Body of pancreas (tissue), 4 donors: ENCODE measurements at regions not wholly inside any gene's neighbourhood (a gene's known extent, or its start where the extent isn't known, plus 50 kb on each side); places are given as distances from the start of the nearest gene placed in this dataset.

Source experiments
- ATAC-seq: fragments of 150-250 bp; one replicate; pipeline ENCODE4 v1.9.1; 2016
- DNase-seq, 4 donors: peaks; one replicate each; pipeline ENCODE4 v3.0.0-alpha.2; 2019
- H3K27ac ChIP-seq, 4 donors: fragments of 200-600 bp; sonication (generic); 1 replicate in 3 of 4; 2 replicates in 1 of 4; pipeline versions ENCODE4 v1.5.1 to v1.6.1; 2016 to 2019; ENCODE audit warnings: mild to moderate bottlenecking in 1 of 4, mixed read lengths in 1 of 4, moderate library complexity in 1 of 4
- H3K27me3 ChIP-seq, 2 donors: fragments of 200-600 bp; sonication (generic); one replicate each; pipeline ENCODE4 v1.6.0; 2016; ENCODE audit warnings: mild to moderate bottlenecking in 1 of 2
- H3K36me3 ChIP-seq, 2 donors: fragments of 200-600 bp; sonication (generic); replicated peaks in 1 of 2; 2 replicates each; pipeline ENCODE4 v1.5.1; 2016; ENCODE audit warnings: low read depth in 2 of 2; ENCODE audit not compliant: insufficient read depth in 1 of 2
- H3K4me1 ChIP-seq: fragments of 200-600 bp; sonication (generic); one replicate; pipeline ENCODE4 v1.6.0; 2016
- H3K4me3 ChIP-seq, 2 donors: fragments of 200-600 bp; sonication (generic); 1 replicate in 1 of 2; 2 replicates in 1 of 2; pipeline ENCODE4 v1.5.1; 2016 to 2019
- H3K9me3 ChIP-seq, 3 donors: fragments of 200-600 bp; sonication (generic); 1 replicate in 2 of 3; 2 replicates in 1 of 3; pipeline ENCODE4 v1.5.1; 2016
- CTCF ChIP-seq, 7 experiments: fragments of 450-650 bp in 4 of 7; fragments of 200-600 bp in 3 of 7; sonication (generic) in 3 of 7; IDR thresholded peaks; one replicate each; pipeline ENCODE4 v1.5.1; 2016 to 2019; ENCODE audit warnings: antibody characterized with exemption in 7 of 7
- POLR2A ChIP-seq, 3 donors: fragments of 450-650 bp; IDR thresholded peaks; one replicate each; pipeline ENCODE4 v1.6.1; 2016; ENCODE audit warnings: antibody characterized with exemption in 3 of 3, mild to moderate bottlenecking in 2 of 3
- WGBS, 2 donors: methylation state at CpG; one replicate each; pipeline ENCODE4 v1.1.5; 2017; 5-methylcytosine and 5-hydroxymethylcytosine counted together
- intact Hi-C: fragments of 100-400 bp; cut with DNase I; formaldehyde crosslinking; loops from one replicate; pipeline ENCODE4 v1.15.1; 2023

GRCh38 chr12:86774841-86775388 lies 518.7 kb upstream of the MGAT4C start:
- DNase-seq (no peak), ATAC-seq (no peak)
- Histone ChIP-seq H3K27me3 (no peaks in the 10 kb centered on the region), H3K36me3 (no peaks in the 10 kb centered on the region), H3K4me3 (no peak overlapping the region), H3K4me1 (no peaks in the 10 kb centered on the region), H3K27ac (no peak overlapping the region), H3K9me3 (no peaks in the 10 kb centered on the region)
- 64 to 93% methylated on average over 1 of the region's 1 CpG for WGBS, 2 donors
- no peak for TF ChIP-seq POLR2A (IDR thresholded peaks at IDR 0.05)
- no peak for TF ChIP-seq CTCF (IDR thresholded peaks at IDR 0.05)
- intact Hi-C loops = no loop called here

GRCh38 chr12:86772696-86773095 lies 516.5 kb upstream of the MGAT4C start:
- H3K9me3 ChIP-seq = no peaks in the 10 kb centered on the region
- intact Hi-C loops = no loop called here
- no peak overlapping the region for H3K4me3 ChIP-seq
- 58 to 64% methylated on average over 2 of the region's 2 CpGs for WGBS, 2 donors
- no peaks in the 10 kb centered on the region for H3K27me3 ChIP-seq
- no peak for DNase-seq
- no peak for TF ChIP-seq CTCF (IDR thresholded peaks at IDR 0.05)
- TF ChIP-seq POLR2A (IDR thresholded peaks at IDR 0.05) = no peak
- H3K36me3 ChIP-seq = no peaks in the 10 kb centered on the region
- H3K27ac ChIP-seq = no peak overlapping the region
- no peak for ATAC-seq
- H3K4me1 ChIP-seq = no peaks in the 10 kb centered on the region

GRCh38 chr12:86770871-86771270 lies 514.7 kb upstream of the MGAT4C start:
- Histone ChIP-seq H3K9me3 (no peaks in the 10 kb centered on the region), H3K27me3 (no peaks in the 10 kb centered on the region), H3K4me1 (no peaks in the 10 kb centered on the region), H3K36me3 (no peaks in the 10 kb centered on the region), H3K27ac (no peak overlapping the region), H3K4me3 (no peak overlapping the region)
- intact Hi-C loops = no loop called here
- DNase-seq = no peak
- TF ChIP-seq CTCF (IDR thresholded peaks at IDR 0.05) = no peak
- no peak for TF ChIP-seq POLR2A (IDR thresholded peaks at IDR 0.05)
- no peak for ATAC-seq

GRCh38 chr12:86748894-86749293 lies 492.7 kb upstream of the MGAT4C start:
- no peak for DNase-seq
- 44 to 50% methylated on average over 2 of the region's 2 CpGs for WGBS, 2 donors
- H3K36me3 ChIP-seq = no peaks in the 10 kb centered on the region
- no peak overlapping the region for H3K27ac ChIP-seq
- no peak overlapping the region for H3K4me3 ChIP-seq
- H3K9me3 ChIP-seq = no peaks in the 10 kb centered on the region
- no peak for ATAC-seq
- H3K27me3 ChIP-seq = no peaks in the 10 kb centered on the region
- no peaks in the 10 kb centered on the region for H3K4me1 ChIP-seq
- no peak for TF ChIP-seq CTCF (IDR thresholded peaks at IDR 0.05)
- intact Hi-C loops = no loop called here

- Histone ChIP-seq H3K27me3 (no peaks in the 10 kb centered on the region), H3K27ac (no peak overlapping the region), H3K36me3 (no peaks in the 10 kb centered on the region), H3K9me3 (no peaks in the 10 kb centered on the region), H3K4me3 (no peak overlapping the region), H3K4me1 (no peaks in the 10 kb centered on the region)
- no peak for DNase-seq
- WGBS, 2 donors = 46 to 49% methylated on average over 2 of the region's 2 CpGs
- intact Hi-C loops = no loop called here
- ATAC-seq = no peak
- TF ChIP-seq POLR2A (IDR thresholded peaks at IDR 0.05) = no peak
- TF ChIP-seq CTCF (IDR thresholded peaks at IDR 0.05) = no peak
Measured at GRCh38 chr12:86744547-86745212, 488.5 kb upstream of the MGAT4C start.
